Neuronal stem cell (in vitro differentiated cells): ENCODE measurements at regions not wholly inside any gene's neighbourhood (a gene's known extent, or its start where the extent isn't known, plus 50 kb on each side); places are given as distances from the start of the nearest gene placed in this dataset.

ENCODE experiments used
- DNase-seq: peaks from one replicate; pipeline ENCODE4 v3.0.0-alpha.2; 2013; ENCODE audit warnings: low spot score
- H2AFZ ChIP-seq: one replicate; pipeline ENCODE4 v1.6.1; 2013; ENCODE audit warnings: mild to moderate bottlenecking, low read length, inconsistent platforms
- H2AK5ac ChIP-seq: 2 replicates; pipeline ENCODE4 v1.6.1; 2013; ENCODE audit warnings: low read depth, mild to moderate bottlenecking, inconsistent platforms, low read length, moderate library complexity, mixed read lengths
- H2BK120ac ChIP-seq: 2 replicates; pipeline ENCODE4 v1.6.1; 2013; ENCODE audit warnings: low read depth, mild to moderate bottlenecking, inconsistent platforms, low read length, moderate library complexity, mixed read lengths
- H2BK12ac ChIP-seq: one replicate; pipeline ENCODE4 v1.6.1; 2013; ENCODE audit warnings: low read length, inconsistent platforms
- H2BK15ac ChIP-seq: 2 replicates; pipeline ENCODE4 v1.6.1; 2013; ENCODE audit warnings: mild to moderate bottlenecking, low read length, inconsistent platforms, mixed read lengths
- H2BK5ac ChIP-seq: one replicate; pipeline ENCODE4 v1.6.1; 2013; ENCODE audit warnings: inconsistent platforms, mild to moderate bottlenecking, low read length, moderate library complexity
- H3K14ac ChIP-seq: one replicate; pipeline ENCODE4 v1.6.1; 2013; ENCODE audit warnings: low read length, inconsistent platforms
- H3K18ac ChIP-seq: 2 replicates; pipeline ENCODE4 v1.6.1; 2013; ENCODE audit warnings: low read length, inconsistent platforms
- H3K23ac ChIP-seq: 2 replicates; pipeline ENCODE4 v1.6.1; 2013; ENCODE audit warnings: low read depth, mild to moderate bottlenecking, mixed read lengths, low read length, inconsistent platforms; ENCODE audit not compliant: poor library complexity
- H3K27ac ChIP-seq: replicated peaks from 3 replicates; pipeline ENCODE4 v1.5.1; 2013; ENCODE audit warnings: low read length, inconsistent platforms
- H3K27me3 ChIP-seq, 3 experiments: 2 replicates each; pipeline ENCODE4 v1.6.1; 2013; ENCODE audit warnings: low read length in 3 of 3, mild to moderate bottlenecking in 2 of 3, inconsistent platforms in 1 of 3, low read depth in 1 of 3, mixed read lengths in 1 of 3, moderate library complexity in 1 of 3; ENCODE audit not compliant: control insufficient read depth in 3 of 3, insufficient read depth in 3 of 3
- H3K36me3 ChIP-seq, 2 donors: replicated peaks in 1 of 2; 2 replicates each; pipeline ENCODE4 v1.6.1; 2013; ENCODE audit warnings: low read length in 2 of 2; ENCODE audit not compliant: control insufficient read depth in 2 of 2, insufficient read depth in 2 of 2
- H3K4ac ChIP-seq: 2 replicates; pipeline ENCODE4 v1.6.1; 2013; ENCODE audit warnings: inconsistent platforms, mild to moderate bottlenecking, low read length, moderate library complexity
- H3K4me1 ChIP-seq, 2 donors: 1 replicate in 1 of 2; 2 replicates in 1 of 2; pipeline ENCODE4 v1.6.1; 2013; ENCODE audit warnings: low read length in 2 of 2, low read depth in 1 of 2; ENCODE audit not compliant: control insufficient read depth in 2 of 2, insufficient read depth in 1 of 2
- H3K4me2 ChIP-seq: one replicate; pipeline ENCODE4 v1.6.1; 2013; ENCODE audit warnings: mild to moderate bottlenecking, low read length, inconsistent platforms; ENCODE audit not compliant: insufficient read depth, poor library complexity, severe bottlenecking
- H3K4me3 ChIP-seq, 2 donors: 2 replicates each; pipeline ENCODE4 v1.5.1; 2013; ENCODE audit warnings: low read length in 2 of 2, mild to moderate bottlenecking in 2 of 2, inconsistent platforms in 1 of 2, moderate library complexity in 1 of 2
- H3K79me1 ChIP-seq: one replicate; pipeline ENCODE4 v1.6.1; 2013; ENCODE audit warnings: low read depth, mild to moderate bottlenecking, inconsistent platforms, low read length, moderate library complexity
- H3K9ac ChIP-seq: one replicate; pipeline ENCODE4 v1.6.1; 2013; ENCODE audit warnings: mild to moderate bottlenecking, low read depth, low read length, inconsistent platforms; ENCODE audit not compliant: poor library complexity
- H3K9me3 ChIP-seq, 2 donors: replicated peaks in 1 of 2; 2 replicates each; pipeline versions ENCODE3 to v1.6.1; 2013; ENCODE audit warnings: low read length in 2 of 2, mild to moderate bottlenecking in 2 of 2, inconsistent platforms in 1 of 2, low read depth in 1 of 2, mixed read lengths in 1 of 2, moderate library complexity in 1 of 2; ENCODE audit not compliant: control insufficient read depth in 2 of 2, insufficient read depth in 1 of 2
- H4K8ac ChIP-seq: one replicate; pipeline ENCODE4 v1.6.1; 2013; ENCODE audit warnings: low read depth, mild to moderate bottlenecking, inconsistent platforms, low read length, moderate library complexity
- H4K91ac ChIP-seq: one replicate; pipeline ENCODE4 v1.6.1; 2013; ENCODE audit warnings: low read length, low read depth, mild to moderate bottlenecking, inconsistent platforms; ENCODE audit not compliant: poor library complexity
- WGBS, 2 donors: extraction: QIAGEN DNeasy Blood & Tissue Kit; methylation state at CpG; one replicate each; pipeline ENCODE4 v1.1.7; 2013; ENCODE audit warnings: missing lambda C conversion rate in 2 of 2, mixed read lengths in 1 of 2; ENCODE audit not compliant: insufficient read length in 2 of 2, insufficient replicate concordance in 1 of 2; ENCODE audit errors: extremely low coverage in 2 of 2; 5-methylcytosine and 5-hydroxymethylcytosine counted together

DNA sequence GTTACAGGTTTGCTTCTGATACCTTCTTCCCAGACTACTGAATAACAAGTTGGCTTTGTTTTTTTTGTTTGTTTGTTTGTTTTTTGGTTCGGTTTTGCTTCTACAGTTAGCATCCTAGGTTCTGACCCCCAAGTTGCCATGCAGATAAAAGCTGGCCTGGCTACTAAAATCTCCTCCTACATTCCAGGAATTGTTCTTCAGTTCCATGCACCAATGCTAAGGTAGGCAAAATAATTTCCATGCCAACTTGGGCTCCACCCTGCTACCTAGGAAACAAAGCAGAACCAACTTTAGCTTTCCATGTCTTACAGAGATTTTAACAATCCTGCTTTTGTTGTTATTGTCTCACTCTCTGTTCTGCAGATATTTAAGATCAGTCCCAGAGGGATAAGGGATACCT lies 495.5 kb upstream of the SOX9 start:
- Histone ChIP-seq H3K79me1 (no peaks in the 10 kb centered on the region), H3K4me3 (no peak overlapping the region), H4K91ac (no peak overlapping the region), H3K9me3 (peaks cover 0 to 2% of the 10 kb centered on the region in 2 donors), H3K14ac (no peak overlapping the region), H3K4me1 (no peaks in the 10 kb centered on the region), H3K36me3 (no peaks in the 10 kb centered on the region), H3K23ac (no peak overlapping the region), H2BK12ac (no peak overlapping the region), H2BK120ac (no peak overlapping the region), H3K4ac (no peak overlapping the region), H3K9ac (no peak overlapping the region), H2AK5ac (no peak overlapping the region), H2BK15ac (no peak overlapping the region), H3K27me3 (no peaks in the 10 kb centered on the region), H4K8ac (no peak overlapping the region), H2BK5ac (no peak overlapping the region), H3K18ac (no peak overlapping the region), H2AFZ (no peak overlapping the region), H3K27ac (no peak overlapping the region), H3K4me2 (no peak overlapping the region)
- WGBS, 2 donors: no CpG with 5 or more reads among the region's 1 CpG
- DNase-seq: no peak

DNA sequence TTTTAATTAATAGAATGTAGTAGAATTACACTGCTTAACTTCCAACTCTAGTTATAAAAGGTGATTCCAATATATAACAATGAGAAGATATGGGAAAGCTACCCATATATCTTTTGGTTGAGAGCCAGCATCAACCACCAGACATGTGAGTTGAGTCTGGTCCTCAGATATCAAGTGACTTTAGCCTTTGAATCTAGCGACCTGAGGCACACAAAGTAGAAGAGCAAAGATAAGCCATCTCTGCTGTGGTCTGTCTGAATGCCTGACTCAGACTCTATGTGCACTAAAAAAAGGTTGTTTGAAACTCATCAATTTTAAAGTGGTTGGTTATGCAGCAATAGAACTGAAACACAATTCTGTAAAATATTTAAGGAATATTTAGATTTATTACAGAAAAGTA lies 492.5 kb upstream of the SOX9 start:
- Histone ChIP-seq H2BK120ac (no peak overlapping the region), H3K18ac (no peak overlapping the region), H3K9me3 (no peaks in the 10 kb centered on the region), H3K27me3 (no peaks in the 10 kb centered on the region), H2AFZ (no peak overlapping the region), H3K4me1 (no peaks in the 10 kb centered on the region), H3K4me3 (no peak overlapping the region), H2AK5ac (no peak overlapping the region), H4K8ac (no peak overlapping the region), H2BK5ac (no peak overlapping the region), H3K4ac (no peak overlapping the region), H3K23ac (no peak overlapping the region), H3K4me2 (no peak overlapping the region), H4K91ac (no peak overlapping the region), H3K27ac (no peak overlapping the region), H3K9ac (no peak overlapping the region), H2BK15ac (no peak overlapping the region), H3K14ac (no peak overlapping the region), H2BK12ac (no peak overlapping the region), H3K36me3 (no peaks in the 10 kb centered on the region), H3K79me1 (no peaks in the 10 kb centered on the region)
- no peak for DNase-seq
- no CpG with 5 or more reads among the region's 1 CpG for WGBS, 2 donors

DNA sequence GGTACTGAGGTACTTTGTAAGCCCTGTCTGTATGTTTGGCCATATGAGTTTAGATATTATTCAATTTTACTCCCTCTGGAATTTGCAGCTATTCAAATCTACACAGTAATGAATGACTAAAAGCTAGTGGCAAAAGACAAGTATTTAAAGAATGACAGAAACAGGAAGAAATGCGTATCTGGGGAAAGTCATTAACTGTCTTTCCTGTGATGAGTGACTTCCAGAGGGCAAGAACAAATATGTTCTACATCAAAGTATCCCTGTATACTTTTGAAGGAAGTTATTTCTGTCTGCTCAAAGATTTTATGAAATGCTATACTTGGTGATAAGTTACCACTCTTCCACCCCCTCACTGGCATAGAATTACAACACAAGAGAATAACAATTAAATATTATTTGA lies 489.3 kb upstream of the SOX9 start:
- Histone ChIP-seq H3K36me3 (no peaks in the 10 kb centered on the region), H3K23ac (no peak overlapping the region), H2BK5ac (no peak overlapping the region), H3K9ac (no peak overlapping the region), H2BK12ac (no peak overlapping the region), H3K4me1 (no peaks in the 10 kb centered on the region), H3K4ac (no peak overlapping the region), H3K79me1 (no peaks in the 10 kb centered on the region), H3K9me3 (no peaks in the 10 kb centered on the region), H3K27me3 (no peaks in the 10 kb centered on the region), H3K18ac (no peak overlapping the region), H3K14ac (no peak overlapping the region), H3K4me2 (no peak overlapping the region), H2AFZ (no peak overlapping the region), H4K91ac (no peak overlapping the region), H3K4me3 (no peak overlapping the region), H2BK15ac (no peak overlapping the region), H2BK120ac (no peak overlapping the region), H2AK5ac (no peak overlapping the region), H3K27ac (no peak overlapping the region), H4K8ac (no peak overlapping the region)
- DNase-seq: no peak
- no CpG with 5 or more reads among the region's 1 CpG for WGBS, 2 donors

DNA sequence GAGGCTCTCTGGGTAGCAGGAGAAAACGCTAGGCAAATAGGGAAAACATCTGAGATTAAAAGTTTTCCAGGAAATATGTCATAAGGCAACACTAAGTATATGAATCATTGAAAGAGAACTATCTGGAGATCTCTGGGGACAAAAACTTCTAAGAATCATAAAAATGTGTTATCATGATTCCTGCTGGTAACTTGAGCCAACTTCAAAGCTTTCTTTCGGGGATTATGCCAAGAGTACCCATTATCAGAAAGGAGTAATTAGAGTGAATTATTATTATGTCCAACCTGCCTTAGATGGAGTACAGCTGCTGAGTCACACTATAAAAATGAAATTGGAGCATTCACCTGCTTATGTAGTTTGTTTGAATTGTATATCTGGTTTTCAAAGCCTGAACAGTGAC lies 488.5 kb upstream of the SOX9 start:
- DNase-seq: no peak
- Histone ChIP-seq H2BK15ac (no peak overlapping the region), H3K14ac (no peak overlapping the region), H3K27ac (no peak overlapping the region), H3K9me3 (no peaks in the 10 kb centered on the region), H2BK120ac (no peak overlapping the region), H3K27me3 (no peaks in the 10 kb centered on the region), H3K18ac (no peak overlapping the region), H3K4ac (no peak overlapping the region), H3K4me2 (no peak overlapping the region), H2AK5ac (no peak overlapping the region), H3K4me1 (no peaks in the 10 kb centered on the region), H3K23ac (no peak overlapping the region), H2AFZ (no peak overlapping the region), H3K36me3 (no peaks in the 10 kb centered on the region), H3K79me1 (no peaks in the 10 kb centered on the region), H3K4me3 (no peak overlapping the region), H2BK12ac (no peak overlapping the region), H2BK5ac (no peak overlapping the region), H4K8ac (no peak overlapping the region), H4K91ac (no peak overlapping the region), H3K9ac (no peak overlapping the region)
- WGBS, 2 donors: no CpG with 5 or more reads among the region's 2 CpGs
